ENCODE measurements at regions not wholly inside any gene's neighbourhood (a gene's known extent, or its start where the extent isn't known, plus 50 kb on each side); places are given as distances from the start of the nearest gene placed in this dataset.

- TF ChIP-seq EP300 (IDR thresholded peaks at IDR 0.05) (no peak), CTCF (IDR thresholded peaks at IDR 0.05) (peak in 1 of 4 experiments; percentile 17)
Observed at GRCh38 chr12:85448548-85449139, 168.6 kb downstream of the ALX1 start.

Data from sigmoid colon (tissue), 4 donors.